ENCODE measurements at regions not wholly inside any gene's neighbourhood (a gene's known extent, or its start where the extent isn't known, plus 50 kb on each side); places are given as distances from the start of the nearest gene placed in this dataset.

DNA sequence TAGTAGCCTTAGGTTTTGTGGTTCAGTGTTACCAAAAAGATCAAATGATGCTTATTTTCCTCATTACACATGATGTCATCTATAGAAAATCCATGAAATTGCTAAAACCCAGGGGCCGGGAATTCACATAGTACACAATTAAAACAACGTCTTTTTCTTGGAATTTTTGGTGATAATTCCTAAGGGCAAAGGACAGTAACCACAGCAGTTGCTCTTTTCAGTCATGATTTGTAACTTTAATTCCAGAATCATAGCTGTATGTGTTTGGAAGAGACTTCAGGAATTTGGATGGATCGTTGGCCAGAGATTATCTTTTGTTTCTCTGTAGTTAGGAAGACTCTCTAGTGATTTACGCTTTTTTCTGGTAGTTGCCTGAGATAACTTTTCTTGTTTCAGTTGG lies 748.7 kb downstream of the TLE4 start:
- TF ChIP-seq SIN3A (IDR thresholded peaks at IDR 0.05; ENCODE audit: borderline replicate concordance, insufficient read depth, low read length): no peak
- TF ChIP-seq FOXP2 (optimal IDR thresholded peaks at IDR 0.05; ENCODE audit: borderline replicate concordance, extremely low read depth, extremely low read length, insufficient read depth): no peak
- no peak for TF ChIP-seq TAF1 (IDR thresholded peaks at IDR 0.05; ENCODE audit: borderline replicate concordance, insufficient read depth, low read length)
- TF ChIP-seq, protein P1, sequence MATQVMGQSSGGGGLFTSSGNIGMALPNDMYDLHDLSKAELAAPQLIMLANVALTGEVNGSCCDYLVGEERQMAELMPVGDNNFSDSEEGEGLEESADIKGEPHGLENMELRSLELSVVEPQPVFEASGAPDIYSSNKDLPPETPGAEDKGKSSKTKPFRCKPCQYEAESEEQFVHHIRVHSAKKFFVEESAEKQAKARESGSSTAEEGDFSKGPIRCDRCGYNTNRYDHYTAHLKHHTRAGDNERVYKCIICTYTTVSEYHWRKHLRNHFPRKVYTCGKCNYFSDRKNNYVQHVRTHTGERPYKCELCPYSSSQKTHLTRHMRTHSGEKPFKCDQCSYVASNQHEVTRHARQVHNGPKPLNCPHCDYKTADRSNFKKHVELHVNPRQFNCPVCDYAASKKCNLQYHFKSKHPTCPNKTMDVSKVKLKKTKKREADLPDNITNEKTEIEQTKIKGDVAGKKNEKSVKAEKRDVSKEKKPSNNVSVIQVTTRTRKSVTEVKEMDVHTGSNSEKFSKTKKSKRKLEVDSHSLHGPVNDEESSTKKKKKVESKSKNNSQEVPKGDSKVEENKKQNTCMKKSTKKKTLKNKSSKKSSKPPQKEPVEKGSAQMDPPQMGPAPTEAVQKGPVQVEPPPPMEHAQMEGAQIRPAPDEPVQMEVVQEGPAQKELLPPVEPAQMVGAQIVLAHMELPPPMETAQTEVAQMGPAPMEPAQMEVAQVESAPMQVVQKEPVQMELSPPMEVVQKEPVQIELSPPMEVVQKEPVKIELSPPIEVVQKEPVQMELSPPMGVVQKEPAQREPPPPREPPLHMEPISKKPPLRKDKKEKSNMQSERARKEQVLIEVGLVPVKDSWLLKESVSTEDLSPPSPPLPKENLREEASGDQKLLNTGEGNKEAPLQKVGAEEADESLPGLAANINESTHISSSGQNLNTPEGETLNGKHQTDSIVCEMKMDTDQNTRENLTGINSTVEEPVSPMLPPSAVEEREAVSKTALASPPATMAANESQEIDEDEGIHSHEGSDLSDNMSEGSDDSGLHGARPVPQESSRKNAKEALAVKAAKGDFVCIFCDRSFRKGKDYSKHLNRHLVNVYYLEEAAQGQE (IDR thresholded peaks at IDR 0.05; ENCODE audit: insufficient read depth in 1 of 2, low read depth in 2 of 2, low read length in 2 of 2): no peak
- TF ChIP-seq POLR2AphosphoS5 (IDR thresholded peaks at IDR 0.05; ENCODE audit: low read depth, low read length): no peak

GRCh38 chr9:80305136-80305535 lies 733.4 kb downstream of the TLE4 start:
- TF ChIP-seq TAF1 (IDR thresholded peaks at IDR 0.05; ENCODE audit: borderline replicate concordance, insufficient read depth, low read length) (no peak), FOXP2 (optimal IDR thresholded peaks at IDR 0.05; ENCODE audit: borderline replicate concordance, extremely low read depth, extremely low read length, insufficient read depth) (no peak), SIN3A (IDR thresholded peaks at IDR 0.05; ENCODE audit: borderline replicate concordance, insufficient read depth, low read length) (no peak), POLR2AphosphoS5 (IDR thresholded peaks at IDR 0.05; ENCODE audit: low read depth, low read length) (no peak)
- TF ChIP-seq, protein P1 (IDR thresholded peaks at IDR 0.05; ENCODE audit: insufficient read depth in 1 of 2, low read depth in 2 of 2, low read length in 2 of 2): no peak

- TF ChIP-seq, protein P1 (IDR thresholded peaks at IDR 0.05; ENCODE audit: insufficient read depth in 1 of 2, low read depth in 2 of 2, low read length in 2 of 2): no peak
- TF ChIP-seq TAF1 (IDR thresholded peaks at IDR 0.05; ENCODE audit: borderline replicate concordance, insufficient read depth, low read length) (no peak), FOXP2 (optimal IDR thresholded peaks at IDR 0.05; ENCODE audit: borderline replicate concordance, extremely low read depth, extremely low read length, insufficient read depth) (no peak), POLR2AphosphoS5 (IDR thresholded peaks at IDR 0.05; ENCODE audit: low read depth, low read length) (no peak), SIN3A (IDR thresholded peaks at IDR 0.05; ENCODE audit: borderline replicate concordance, insufficient read depth, low read length) (no peak)
Observed at GRCh38 chr9:80294955-80295354, 723.2 kb downstream of the TLE4 start.

DNA sequence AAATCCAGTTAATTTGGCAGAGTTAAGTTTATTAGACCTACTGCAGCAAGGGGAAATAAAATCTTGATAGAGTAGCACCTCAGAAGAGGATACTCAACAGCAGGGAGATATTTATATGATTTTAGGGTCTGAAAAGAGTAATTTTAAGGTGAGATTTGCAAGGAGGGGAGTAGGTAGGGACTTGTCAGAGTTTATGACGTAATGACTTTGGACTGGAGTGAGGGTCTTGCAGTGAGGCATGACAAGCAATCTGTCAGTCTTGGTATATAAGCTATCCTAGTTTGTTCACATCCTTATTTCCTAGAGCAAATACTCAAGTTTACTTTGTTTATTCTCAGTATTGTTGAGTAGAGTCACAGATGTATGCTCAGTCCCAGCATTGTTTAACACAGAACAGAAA lies 722.6 kb downstream of the TLE4 start:
- TF ChIP-seq, protein P1 (IDR thresholded peaks at IDR 0.05; ENCODE audit: insufficient read depth in 1 of 2, low read depth in 2 of 2, low read length in 2 of 2): no peak
- TF ChIP-seq SIN3A (IDR thresholded peaks at IDR 0.05; ENCODE audit: borderline replicate concordance, insufficient read depth, low read length): no peak
- TF ChIP-seq FOXP2 (optimal IDR thresholded peaks at IDR 0.05; ENCODE audit: borderline replicate concordance, extremely low read depth, extremely low read length, insufficient read depth): no peak
- no peak for TF ChIP-seq POLR2AphosphoS5 (IDR thresholded peaks at IDR 0.05; ENCODE audit: low read depth, low read length)
- no peak for TF ChIP-seq TAF1 (IDR thresholded peaks at IDR 0.05; ENCODE audit: borderline replicate concordance, insufficient read depth, low read length)

GRCh38 chr9:80292231-80292630 lies 720.5 kb downstream of the TLE4 start:
- no peak for TF ChIP-seq TAF1 (IDR thresholded peaks at IDR 0.05; ENCODE audit: borderline replicate concordance, insufficient read depth, low read length)
- no peak for TF ChIP-seq FOXP2 (optimal IDR thresholded peaks at IDR 0.05; ENCODE audit: borderline replicate concordance, extremely low read depth, extremely low read length, insufficient read depth)
- TF ChIP-seq POLR2AphosphoS5 (IDR thresholded peaks at IDR 0.05; ENCODE audit: low read depth, low read length): no peak
- TF ChIP-seq, protein P1 (IDR thresholded peaks at IDR 0.05; ENCODE audit: insufficient read depth in 1 of 2, low read depth in 2 of 2, low read length in 2 of 2): no peak
- TF ChIP-seq SIN3A (IDR thresholded peaks at IDR 0.05; ENCODE audit: borderline replicate concordance, insufficient read depth, low read length): no peak
